Smooth muscle cell (in vitro differentiated cells): ENCODE measurements at regions not wholly inside any gene's neighbourhood (a gene's known extent, or its start where the extent isn't known, plus 50 kb on each side); places are given as distances from the start of the nearest gene placed in this dataset.

Source experiments
- DNase-seq: peaks from one replicate; lab custom pipeline; 2025; ENCODE audit not compliant: unreplicated experiment; lab: John Stamatoyannopoulos, UW
- H2AFZ ChIP-seq: fragments of 200-600 bp; sonication (generic); 2 replicates; pipeline ENCODE4 v1.6.0; 2016; ENCODE audit warnings: antibody characterized with exemption, low read depth, mild to moderate bottlenecking
- H3F3A ChIP-seq: fragments of 200-600 bp; sonication (generic); 2 replicates; pipeline ENCODE4 v1.6.0; 2017; ENCODE audit warnings: antibody characterized with exemption, low read depth
- H3K27ac ChIP-seq: fragments of 200-600 bp; sonication (generic); 2 replicates; pipeline ENCODE4 v1.5.1; 2016; ENCODE audit warnings: low read depth, mild to moderate bottlenecking
- H3K27me3 ChIP-seq: fragments of 200-600 bp; sonication (generic); 2 replicates; pipeline ENCODE4 v1.6.1; 2016; ENCODE audit warnings: low read depth, mild to moderate bottlenecking
- H3K36me3 ChIP-seq: fragments of 200-600 bp; sonication (generic); 2 replicates; pipeline ENCODE4 v1.5.1; 2016; ENCODE audit warnings: low read depth
- H3K4me1 ChIP-seq: fragments of 200-600 bp; sonication (generic); 2 replicates; pipeline ENCODE4 v1.5.1; 2016; ENCODE audit warnings: low read depth
- H3K4me2 ChIP-seq: fragments of 200-600 bp; sonication (generic); 2 replicates; pipeline ENCODE4 v1.6.0; 2016; ENCODE audit warnings: mild to moderate bottlenecking
- H3K4me3 ChIP-seq: fragments of 200-600 bp; sonication (generic); 2 replicates; pipeline ENCODE4 v1.5.1; 2016; ENCODE audit warnings: mild to moderate bottlenecking
- H3K79me2 ChIP-seq: fragments of 200-600 bp; sonication (generic); 2 replicates; pipeline ENCODE4 v1.6.0; 2016; ENCODE audit warnings: low read depth, mild to moderate bottlenecking
- H3K9ac ChIP-seq: fragments of 200-600 bp; sonication (generic); 2 replicates; pipeline ENCODE4 v1.6.0; 2016; ENCODE audit warnings: low read depth
- H3K9me3 ChIP-seq: fragments of 200-600 bp; sonication (generic); replicated peaks from 2 replicates; pipeline ENCODE4 v1.5.1; 2016; ENCODE audit warnings: low read depth
- H4K20me1 ChIP-seq: fragments of 200-600 bp; sonication (generic); 2 replicates; pipeline ENCODE4 v1.6.0; 2016; ENCODE audit warnings: low read depth
- CTCF ChIP-seq: fragments of 200-600 bp; sonication (generic); IDR thresholded peaks from 2 replicates; pipeline ENCODE4 v1.5.1; 2017; ENCODE audit warnings: borderline replicate concordance, mild to moderate bottlenecking, antibody characterized with exemption; ENCODE audit not compliant: insufficient read depth, poor library complexity, severe bottlenecking
- WGBS: methylation state at CpG from one replicate; pipeline ENCODE4 v1.1.7; 2016; ENCODE audit warnings: low lambda C conversion rate; 5-methylcytosine and 5-hydroxymethylcytosine counted together

GRCh38 chr12:17591005-17591681 is 498.9 kb downstream of the RERGL start:
- Histone ChIP-seq H3K9me3 (no peaks in the 10 kb centered on the region), H3K9ac (no peak overlapping the region), H2AFZ (no peak overlapping the region), H3K36me3 (no peaks in the 10 kb centered on the region), H3K27me3 (no peaks in the 10 kb centered on the region), H3K4me3 (no peak overlapping the region), H3K4me2 (no peak overlapping the region), H3K79me2 (no peaks in the 10 kb centered on the region), H3K27ac (no peak overlapping the region), H3K4me1 (no peaks in the 10 kb centered on the region), H4K20me1 (no peaks in the 10 kb centered on the region), H3F3A (no peaks in the 10 kb centered on the region)
- no peak for DNase-seq
- WGBS, result 100% methylated on average over 4 of the region's 4 CpGs
- no peak for TF ChIP-seq CTCF

- no peaks in the 10 kb centered on the region for H4K20me1 ChIP-seq
- peak overlapping the region; percentile 64 for H3K4me2 ChIP-seq
- H3K36me3 ChIP-seq, result no peaks in the 10 kb centered on the region
- no peaks in the 10 kb centered on the region for H3F3A ChIP-seq
- TF ChIP-seq CTCF, result peak; percentile 50
- no peaks in the 10 kb centered on the region for H3K27me3 ChIP-seq
- DNase-seq, result no peak
- no peaks in the 10 kb centered on the region for H3K79me2 ChIP-seq
- H3K4me1 ChIP-seq, result no peaks in the 10 kb centered on the region
- H3K4me3 ChIP-seq, result no peak overlapping the region
- no peak overlapping the region for H3K27ac ChIP-seq
- peak overlapping the region; percentile 87 for H2AFZ ChIP-seq
- WGBS, result 39% methylated on average over 5 of the region's 5 CpGs
- no peaks in the 10 kb centered on the region for H3K9me3 ChIP-seq
- H3K9ac ChIP-seq, result no peak overlapping the region
These were observed 501.0 kb downstream of the RERGL start for GRCh38 chr12:17588968-17589367.

- Histone ChIP-seq H3K4me3 (no peak overlapping the region), H3K4me1 (no peaks in the 10 kb centered on the region), H3K27ac (no peak overlapping the region), H3K79me2 (no peaks in the 10 kb centered on the region), H4K20me1 (no peaks in the 10 kb centered on the region), H3K4me2 (no peak overlapping the region), H3K36me3 (no peaks in the 10 kb centered on the region), H3F3A (no peaks in the 10 kb centered on the region), H3K9ac (no peak overlapping the region), H3K9me3 (no peaks in the 10 kb centered on the region), H3K27me3 (no peaks in the 10 kb centered on the region), H2AFZ (no peak overlapping the region)
- no peak for TF ChIP-seq CTCF
- DNase-seq, result no peak
- WGBS, result 71% methylated on average over 6 of the region's 6 CpGs
These were observed 510.6 kb downstream of the RERGL start for GRCh38 chr12:17579205-17580026.
